CD4-positive, alpha-beta T cell treated with Interferon gamma for 1 hour (primary cell): ENCODE measurements at regions not wholly inside any gene's neighbourhood (a gene's known extent, or its start where the extent isn't known, plus 50 kb on each side); places are given as distances from the start of the nearest gene placed in this dataset.

ENCODE experiments used
- DNase-seq: peaks from one replicate; pipeline ENCODE4 v3.0.0-alpha.2; 2020

GRCh38 chr9:129338724-129339430 is 160.8 kb upstream of the IER5L start:
- DNase-seq = no peak

- DNase-seq = no peak
These were observed 159.5 kb upstream of the IER5L start for GRCh38 chr9:129337336-129338140.

- DNase-seq = no peak
These were observed 158.7 kb upstream of the IER5L start for GRCh38 chr9:129336601-129337331.

GRCh38 chr9:129336130-129336528 is 158.1 kb upstream of the IER5L start:
- no peak for DNase-seq

- peak; percentile 11 for DNase-seq
These were observed 157.5 kb upstream of the IER5L start for GRCh38 chr9:129335464-129336129.

- peak; percentile 50 for DNase-seq
These were observed 156.3 kb upstream of the IER5L start for GRCh38 chr9:129334105-129334935.

GRCh38 chr9:129333617-129334104 is 155.6 kb upstream of the IER5L start:
- no peak for DNase-seq

GRCh38 chr9:129332581-129332980 is 154.5 kb upstream of the IER5L start:
- DNase-seq = no peak

- DNase-seq = no peak
These were observed 153.9 kb upstream of the IER5L start for GRCh38 chr9:129331772-129332500.

- no peak for DNase-seq
These were observed 153.4 kb upstream of the IER5L start for GRCh38 chr9:129331493-129331765.

- no peak for DNase-seq
These were observed 152.8 kb upstream of the IER5L start for GRCh38 chr9:129330711-129331492.

- no peak for DNase-seq
These were observed 150.4 kb upstream of the IER5L start for GRCh38 chr9:129328355-129329042.

GRCh38 chr9:129327552-129328328 is 149.7 kb upstream of the IER5L start:
- no peak for DNase-seq

GRCh38 chr9:129326061-129327005 is 148.3 kb upstream of the IER5L start:
- DNase-seq = no peak

- DNase-seq = no peak
These were observed 146.9 kb upstream of the IER5L start for GRCh38 chr9:129324808-129325502.

- DNase-seq = no peak
These were observed 146.0 kb upstream of the IER5L start for GRCh38 chr9:129323999-129324553.

GRCh38 chr9:129323376-129323998 is 145.4 kb upstream of the IER5L start:
- DNase-seq = no peak
